Fibroblast of mammary gland (primary cell): ENCODE measurements at regions not wholly inside any gene's neighbourhood (a gene's known extent, or its start where the extent isn't known, plus 50 kb on each side); places are given as distances from the start of the nearest gene placed in this dataset.
"Not testable (repeated sequence)": the region's sequence is repeated elsewhere in the genome, so short reads cannot be mapped to it uniquely, and the experiment has no call there.

ENCODE experiments used
- DNase-seq: peaks from one replicate; pipeline ENCODE4 v3.0.0-alpha.2; 2010; ENCODE audit warnings: low read depth
- H3K4me3 ChIP-seq: 2 replicates; pipeline ENCODE4 v1.5.1; 2011; ENCODE audit warnings: low read depth, mild to moderate bottlenecking, low read length, moderate library complexity; ENCODE audit not compliant: control insufficient read depth
- TF ChIP-seq, protein P1 (sequence below): conservative IDR thresholded peaks from 2 replicates; pipeline ENCODE4 v1.5.1; 2011; ENCODE audit warnings: low read depth, low read length, inconsistent platforms; ENCODE audit not compliant: control insufficient read depth, insufficient read depth

DNA sequence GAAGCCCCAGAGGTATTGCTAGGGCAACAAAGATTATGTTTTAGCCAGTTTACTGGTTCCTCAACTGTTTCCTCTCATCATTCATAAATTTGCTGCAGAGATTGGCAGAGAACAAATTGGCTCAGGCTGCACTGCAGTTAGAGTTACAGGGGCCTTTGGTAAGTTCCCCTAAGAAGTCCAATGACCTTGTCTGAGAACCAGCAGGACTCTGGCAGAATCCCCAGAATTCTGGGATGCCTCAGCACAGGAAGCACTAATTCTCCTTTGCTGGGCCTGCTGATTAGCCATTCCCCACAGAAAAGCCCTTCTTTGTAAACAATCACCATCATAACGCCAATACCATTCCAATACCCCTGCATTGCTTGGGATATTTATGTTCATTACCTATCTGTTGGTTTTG, 151.3 kb downstream of the USP46 start:
- DNase-seq: no peak

DNA sequence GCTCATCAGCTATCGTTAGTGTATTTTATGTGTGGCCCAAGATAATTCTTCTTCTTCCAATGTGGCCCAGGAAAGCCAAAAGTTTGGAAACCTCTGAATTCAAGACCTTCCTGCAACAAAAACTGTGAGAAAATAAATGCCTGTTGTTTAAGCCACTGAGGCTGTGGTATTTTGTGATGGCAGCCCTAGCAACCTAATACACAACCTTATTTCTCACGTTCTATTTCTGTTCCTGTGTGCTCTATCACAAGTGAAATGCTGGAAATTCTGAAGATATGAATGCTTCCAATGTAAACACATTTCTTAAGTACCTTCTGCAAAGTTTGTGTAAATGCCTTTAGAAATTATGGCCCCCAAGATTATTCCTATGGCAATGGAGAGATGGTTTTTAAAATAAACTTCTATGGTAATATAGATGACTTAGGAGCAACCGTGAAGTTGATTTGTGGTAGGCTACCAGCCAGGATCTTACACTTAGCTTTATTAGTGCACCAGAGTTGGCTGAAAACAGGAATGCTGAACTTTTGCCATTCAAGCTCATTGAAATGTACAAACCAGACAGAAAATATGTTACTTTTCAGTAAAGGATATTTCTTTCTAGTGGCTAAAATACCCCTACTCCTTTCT, 148.0 kb downstream of the USP46 start:
- H3K4me3 ChIP-seq: no peak overlapping the region
- TF ChIP-seq, protein P1, sequence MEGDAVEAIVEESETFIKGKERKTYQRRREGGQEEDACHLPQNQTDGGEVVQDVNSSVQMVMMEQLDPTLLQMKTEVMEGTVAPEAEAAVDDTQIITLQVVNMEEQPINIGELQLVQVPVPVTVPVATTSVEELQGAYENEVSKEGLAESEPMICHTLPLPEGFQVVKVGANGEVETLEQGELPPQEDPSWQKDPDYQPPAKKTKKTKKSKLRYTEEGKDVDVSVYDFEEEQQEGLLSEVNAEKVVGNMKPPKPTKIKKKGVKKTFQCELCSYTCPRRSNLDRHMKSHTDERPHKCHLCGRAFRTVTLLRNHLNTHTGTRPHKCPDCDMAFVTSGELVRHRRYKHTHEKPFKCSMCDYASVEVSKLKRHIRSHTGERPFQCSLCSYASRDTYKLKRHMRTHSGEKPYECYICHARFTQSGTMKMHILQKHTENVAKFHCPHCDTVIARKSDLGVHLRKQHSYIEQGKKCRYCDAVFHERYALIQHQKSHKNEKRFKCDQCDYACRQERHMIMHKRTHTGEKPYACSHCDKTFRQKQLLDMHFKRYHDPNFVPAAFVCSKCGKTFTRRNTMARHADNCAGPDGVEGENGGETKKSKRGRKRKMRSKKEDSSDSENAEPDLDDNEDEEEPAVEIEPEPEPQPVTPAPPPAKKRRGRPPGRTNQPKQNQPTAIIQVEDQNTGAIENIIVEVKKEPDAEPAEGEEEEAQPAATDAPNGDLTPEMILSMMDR: no peak
- no peak for DNase-seq

More for the DNA sequence above, 151.3 kb downstream of the USP46 start:
- TF ChIP-seq, protein P1: no peak
- H3K4me3 ChIP-seq: no peak overlapping the region

DNA sequence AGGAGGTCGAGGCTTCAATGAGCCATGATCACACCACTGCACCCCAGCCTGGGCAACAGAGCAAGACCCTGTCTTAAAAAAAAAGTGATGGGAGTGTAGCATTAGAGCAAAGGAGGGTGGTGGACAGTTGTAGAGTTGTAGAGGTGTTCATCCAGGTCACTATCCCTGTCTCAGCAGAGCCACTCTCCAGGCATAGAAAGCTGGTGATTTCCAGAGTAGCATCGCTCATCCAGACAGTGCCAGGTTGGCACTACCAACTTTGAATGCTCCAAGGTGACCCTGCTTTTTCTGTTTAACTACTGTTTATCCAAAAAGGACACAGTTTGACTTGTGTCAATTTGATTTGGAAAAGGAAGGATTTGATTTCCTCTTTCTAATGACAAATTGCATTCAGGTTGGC, 147.3 kb downstream of the USP46 start:
- DNase-seq: no peak
- TF ChIP-seq, protein P1: no peak
- H3K4me3 ChIP-seq: no peak overlapping the region

DNA sequence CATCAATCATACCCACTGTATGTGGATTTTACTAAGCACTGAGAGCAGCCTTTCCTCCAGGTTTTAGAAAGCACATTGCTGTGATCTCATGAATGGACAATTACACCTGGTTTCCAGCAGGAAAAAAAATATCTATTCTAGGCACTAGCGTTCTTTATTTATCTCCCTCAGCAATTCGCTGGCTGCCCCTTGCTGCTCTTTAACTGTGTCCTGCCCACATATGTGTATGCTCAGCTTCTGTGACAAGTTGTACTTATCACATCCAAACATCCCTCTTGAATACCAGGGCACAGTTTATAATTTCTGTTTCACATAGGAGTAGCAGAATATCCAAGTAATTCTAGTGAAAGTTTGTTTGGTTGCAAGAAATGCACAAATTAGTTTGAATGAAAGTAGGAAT, 146.8 kb downstream of the USP46 start:
- no peak for DNase-seq
- H3K4me3 ChIP-seq: no peak overlapping the region
- TF ChIP-seq, protein P1: no peak

DNA sequence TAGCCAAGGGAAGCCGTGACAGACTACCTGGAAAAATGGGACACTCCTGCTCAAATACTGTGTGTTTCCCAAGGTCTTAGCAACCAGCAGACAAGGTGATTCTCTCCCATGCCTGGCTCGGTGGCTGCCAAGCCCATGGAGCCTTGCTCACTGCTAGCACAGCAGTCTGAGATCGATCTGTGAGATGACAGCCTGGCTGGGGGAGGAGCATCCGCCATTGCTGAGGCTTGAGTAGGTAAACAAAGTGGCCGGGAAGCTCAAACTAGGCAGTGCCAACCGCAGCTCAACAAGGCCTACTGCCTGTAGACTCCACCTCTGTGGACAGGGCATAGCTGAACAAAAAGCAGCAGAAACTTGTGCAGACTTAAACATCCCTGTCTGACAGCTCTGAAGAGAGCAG, 137.0 kb downstream of the USP46 start:
- DNase-seq, H3K4me3 ChIP-seq: not testable (repeated sequence)

DNA sequence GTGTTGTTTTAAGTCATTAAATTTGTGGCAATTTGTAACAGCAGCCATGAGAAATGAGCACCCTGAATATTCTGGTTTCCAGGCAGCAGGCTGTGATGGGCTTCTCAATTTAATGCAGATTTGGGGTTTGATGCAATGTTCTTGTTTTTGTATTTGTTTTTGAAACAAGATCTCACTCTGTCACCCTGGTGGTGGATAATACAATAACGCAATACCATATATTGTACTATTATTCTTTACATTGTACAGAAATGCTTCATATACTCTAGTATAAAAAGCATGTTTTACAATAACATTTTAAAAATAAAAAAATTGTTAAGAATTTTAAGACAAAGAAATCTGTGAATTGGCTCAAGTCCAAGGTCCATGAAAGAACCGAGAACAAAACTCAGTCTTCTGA, 129.1 kb downstream of the USP46 start:
- no peak for DNase-seq
- TF ChIP-seq, protein P1: no peak
- no peak overlapping the region for H3K4me3 ChIP-seq

DNA sequence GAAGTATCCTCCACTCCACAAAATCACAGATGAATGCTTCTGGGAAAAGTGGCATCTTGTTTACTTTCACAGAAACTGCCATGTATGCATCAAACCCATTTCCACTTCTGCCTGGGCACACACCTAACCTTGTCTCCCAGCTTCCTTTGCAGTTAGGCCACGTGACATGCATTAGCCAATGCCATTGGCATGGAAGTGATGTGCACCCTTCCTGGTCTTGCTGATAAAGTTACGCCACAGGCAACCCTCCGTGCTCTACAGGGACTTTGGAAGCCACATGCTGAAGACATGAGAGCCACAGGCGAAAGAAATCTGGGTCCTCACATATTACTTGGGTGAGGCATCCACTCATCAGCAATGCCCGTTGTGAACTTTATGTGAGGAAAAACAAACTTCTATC, 123.3 kb downstream of the USP46 start:
- DNase-seq: no peak

More for the DNA sequence above, 123.3 kb downstream of the USP46 start:
- no peak overlapping the region for H3K4me3 ChIP-seq
- TF ChIP-seq, protein P1: no peak
